ENCODE measurements at regions not wholly inside any gene's neighbourhood (a gene's known extent, or its start where the extent isn't known, plus 50 kb on each side); places are given as distances from the start of the nearest gene placed in this dataset.

DNA sequence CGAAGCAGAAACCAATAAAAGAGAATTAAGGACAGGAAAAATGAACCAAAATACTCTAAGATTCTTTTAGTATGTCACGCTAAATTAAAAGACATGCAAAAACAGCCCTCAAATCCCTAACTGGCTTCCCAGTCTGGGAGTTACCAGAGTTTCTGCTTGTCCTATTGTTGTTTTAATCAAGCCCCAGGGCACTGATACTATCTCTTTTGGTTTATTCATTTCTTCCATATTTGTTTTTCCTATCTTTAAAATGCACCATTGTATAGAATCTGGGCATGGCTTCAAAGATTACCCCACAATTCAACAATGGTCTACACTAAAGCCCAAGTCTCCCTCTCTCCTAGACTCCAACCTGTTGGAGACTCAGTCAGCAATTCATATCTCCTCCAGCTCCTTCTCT, 169.1 kb downstream of the MYLK4 start:
- no peak overlapping the region for H3K4me3 ChIP-seq
- H3K36me3 ChIP-seq = no peaks in the 10 kb centered on the region
- no peaks in the 10 kb centered on the region for H3K9me3 ChIP-seq (ENCODE audit: low read depth)
- H3K4me1 ChIP-seq (ENCODE audit: low read depth) = no peaks in the 10 kb centered on the region
- DNase-seq (ENCODE audit: low read depth in 1 of 2, low spot score in 1 of 2) = no peak
- no peaks in the 10 kb centered on the region for H3K27me3 ChIP-seq
- H3K27ac ChIP-seq = no peak overlapping the region
- TF ChIP-seq, protein P1, sequence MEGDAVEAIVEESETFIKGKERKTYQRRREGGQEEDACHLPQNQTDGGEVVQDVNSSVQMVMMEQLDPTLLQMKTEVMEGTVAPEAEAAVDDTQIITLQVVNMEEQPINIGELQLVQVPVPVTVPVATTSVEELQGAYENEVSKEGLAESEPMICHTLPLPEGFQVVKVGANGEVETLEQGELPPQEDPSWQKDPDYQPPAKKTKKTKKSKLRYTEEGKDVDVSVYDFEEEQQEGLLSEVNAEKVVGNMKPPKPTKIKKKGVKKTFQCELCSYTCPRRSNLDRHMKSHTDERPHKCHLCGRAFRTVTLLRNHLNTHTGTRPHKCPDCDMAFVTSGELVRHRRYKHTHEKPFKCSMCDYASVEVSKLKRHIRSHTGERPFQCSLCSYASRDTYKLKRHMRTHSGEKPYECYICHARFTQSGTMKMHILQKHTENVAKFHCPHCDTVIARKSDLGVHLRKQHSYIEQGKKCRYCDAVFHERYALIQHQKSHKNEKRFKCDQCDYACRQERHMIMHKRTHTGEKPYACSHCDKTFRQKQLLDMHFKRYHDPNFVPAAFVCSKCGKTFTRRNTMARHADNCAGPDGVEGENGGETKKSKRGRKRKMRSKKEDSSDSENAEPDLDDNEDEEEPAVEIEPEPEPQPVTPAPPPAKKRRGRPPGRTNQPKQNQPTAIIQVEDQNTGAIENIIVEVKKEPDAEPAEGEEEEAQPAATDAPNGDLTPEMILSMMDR (IDR thresholded peaks at IDR 0.05; ENCODE audit: low read depth, low read length) = no peak

DNA sequence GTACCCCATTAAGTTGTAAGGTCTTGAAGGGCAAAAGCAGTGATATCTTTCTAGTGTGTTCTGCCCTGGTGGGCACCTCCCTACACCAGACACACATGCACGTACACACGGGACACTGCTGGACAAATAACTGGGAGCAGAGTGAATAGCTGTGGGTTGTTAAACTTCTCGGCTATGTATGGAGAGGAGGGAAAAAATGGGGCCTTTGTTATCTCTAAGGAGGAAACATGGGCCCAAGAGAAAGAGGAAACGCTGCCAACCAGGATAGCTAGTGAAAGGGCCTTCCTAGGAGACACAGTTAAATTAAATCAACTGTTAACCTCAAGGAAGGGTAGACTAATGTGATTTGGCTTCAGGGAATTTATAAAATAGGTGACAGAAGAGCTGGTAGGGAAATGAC, 169.7 kb downstream of the MYLK4 start:
- Histone ChIP-seq H3K4me1 (ENCODE audit: low read depth) (no peaks in the 10 kb centered on the region), H3K4me3 (no peak overlapping the region), H3K27me3 (no peaks in the 10 kb centered on the region), H3K36me3 (no peaks in the 10 kb centered on the region), H3K27ac (no peak overlapping the region), H3K9me3 (ENCODE audit: low read depth) (no peaks in the 10 kb centered on the region)
- TF ChIP-seq, protein P1 (IDR thresholded peaks at IDR 0.05; ENCODE audit: low read depth, low read length) = no peak
- DNase-seq (ENCODE audit: low read depth in 1 of 2, low spot score in 1 of 2) = peak in 1 of 2 donors; percentile 42

DNA sequence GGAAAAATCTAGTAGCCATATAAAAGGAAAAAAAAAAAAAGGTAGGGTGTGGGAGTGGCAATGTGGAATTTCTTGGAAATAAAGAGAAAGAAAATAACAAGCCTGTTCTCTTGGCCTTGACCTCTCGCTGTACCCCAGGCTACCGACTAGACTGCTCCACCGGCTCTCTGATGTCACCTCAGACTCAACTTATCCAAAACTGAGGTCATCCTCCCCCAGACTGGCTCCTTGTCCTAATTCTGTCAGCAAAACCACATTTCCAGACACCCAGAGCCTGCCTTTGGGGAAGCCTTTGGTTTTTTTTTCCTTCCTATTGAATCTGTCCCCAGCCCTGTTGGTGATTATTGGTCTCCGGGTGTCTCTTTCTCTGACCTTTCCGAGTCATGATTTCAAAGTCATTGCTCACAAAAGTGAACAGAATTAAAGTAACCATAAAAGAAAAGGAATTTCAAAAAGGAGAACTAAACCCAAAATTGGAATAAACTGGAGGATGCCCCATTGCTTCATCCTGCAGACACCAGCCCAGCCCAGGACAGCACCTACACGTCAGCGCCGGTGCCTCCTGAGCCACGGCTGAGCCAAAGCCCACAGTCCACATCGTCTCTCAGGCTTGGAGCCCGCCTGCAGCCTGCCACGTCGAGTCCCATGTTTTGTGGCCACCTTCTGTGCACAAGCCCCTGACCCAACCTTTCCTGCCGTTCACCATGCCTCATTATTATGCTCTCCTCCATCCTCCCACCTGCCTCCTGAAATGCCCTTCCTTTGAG, 170.7 kb downstream of the MYLK4 start:
- no peaks in the 10 kb centered on the region for H3K9me3 ChIP-seq (ENCODE audit: low read depth)

DNA sequence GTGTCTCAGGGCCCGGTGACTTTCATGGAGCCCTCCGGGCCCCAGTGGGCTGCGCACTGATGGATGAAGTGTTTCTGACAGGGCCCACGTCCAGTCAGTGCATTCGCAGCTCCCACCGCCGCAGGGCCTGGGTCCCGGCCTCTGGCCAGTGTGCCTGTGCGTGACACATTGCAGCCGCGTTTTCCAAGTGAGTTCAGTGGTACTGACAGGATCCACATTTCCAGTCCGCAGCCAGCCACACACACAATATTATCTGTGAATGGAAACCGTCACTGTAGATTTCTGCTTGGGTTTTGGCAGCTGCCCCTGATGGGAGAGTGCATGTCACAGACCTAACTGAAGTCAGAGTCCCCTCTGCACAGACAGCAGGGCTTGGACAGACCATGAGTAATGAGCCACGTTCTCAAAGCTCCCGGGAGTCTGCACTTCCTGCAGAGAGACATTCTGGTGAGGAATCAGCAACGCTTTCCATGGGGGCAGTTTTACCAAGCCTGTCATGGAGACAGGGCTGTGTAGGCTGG, 171.4 kb downstream of the MYLK4 start:
- Histone ChIP-seq H3K4me3 (no peak overlapping the region), H3K9me3 (ENCODE audit: low read depth) (no peaks in the 10 kb centered on the region), H3K4me1 (ENCODE audit: low read depth) (no peaks in the 10 kb centered on the region), H3K36me3 (no peaks in the 10 kb centered on the region), H3K27ac (peak overlapping the region; percentile 41), H3K27me3 (no peaks in the 10 kb centered on the region)
- peak; percentile 26 to 73 for DNase-seq (ENCODE audit: low read depth in 1 of 2, low spot score in 1 of 2)
- TF ChIP-seq, protein P1 (IDR thresholded peaks at IDR 0.05; ENCODE audit: low read depth, low read length) = no peak

More for the DNA sequence above, 170.7 kb downstream of the MYLK4 start:
- H3K4me1 ChIP-seq (ENCODE audit: low read depth) = no peaks in the 10 kb centered on the region
- peak in 1 of 2 donors; percentile 57 for DNase-seq (ENCODE audit: low read depth in 1 of 2, low spot score in 1 of 2)
- H3K36me3 ChIP-seq = no peaks in the 10 kb centered on the region
- TF ChIP-seq, protein P1 (IDR thresholded peaks at IDR 0.05; ENCODE audit: low read depth, low read length) = no peak
- H3K27me3 ChIP-seq = no peaks in the 10 kb centered on the region
- H3K4me3 ChIP-seq = no peak overlapping the region
- no peak overlapping the region for H3K27ac ChIP-seq

DNA sequence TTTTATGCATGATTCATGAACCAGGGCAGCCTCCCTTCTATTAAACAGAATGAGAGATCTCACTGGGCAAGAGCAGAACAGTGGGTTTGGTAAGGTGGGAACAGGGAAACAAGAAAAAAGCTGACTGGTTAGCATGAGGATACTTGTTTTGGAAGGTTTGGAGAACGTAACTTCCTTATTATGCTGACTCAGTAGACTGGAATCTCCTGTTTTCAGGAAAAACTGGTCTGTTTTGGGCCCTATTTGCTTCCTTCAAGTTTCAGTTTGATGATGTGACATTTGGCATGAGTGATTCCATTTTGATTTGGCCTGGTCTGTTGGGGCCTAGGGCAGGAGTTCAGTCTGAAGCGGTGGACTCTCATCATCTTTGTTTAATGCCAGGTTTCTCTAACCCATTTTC, 172.0 kb downstream of the MYLK4 start:
- peak in 1 of 2 donors; percentile 60 for DNase-seq (ENCODE audit: low read depth in 1 of 2, low spot score in 1 of 2)
- TF ChIP-seq, protein P1 (IDR thresholded peaks at IDR 0.05; ENCODE audit: low read depth, low read length) = no peak
- no peaks in the 10 kb centered on the region for H3K27me3 ChIP-seq
- no peaks in the 10 kb centered on the region for H3K9me3 ChIP-seq (ENCODE audit: low read depth)
- no peaks in the 10 kb centered on the region for H3K4me1 ChIP-seq (ENCODE audit: low read depth)
- no peaks in the 10 kb centered on the region for H3K36me3 ChIP-seq
- H3K4me3 ChIP-seq = no peak overlapping the region
- H3K27ac ChIP-seq = peak overlapping the region; percentile 41

Data from cardiac muscle cell (in vitro differentiated cells and primary cell).